H1 (cell line): ENCODE measurements at regions not wholly inside any gene's neighbourhood (a gene's known extent, or its start where the extent isn't known, plus 50 kb on each side); places are given as distances from the start of the nearest gene placed in this dataset.

Source experiments
- FOSL1 ChIP-seq: IDR thresholded peaks from 2 replicates; pipeline ENCODE4 v1.6.1; 2011; ENCODE audit warnings: mild to moderate bottlenecking, low read depth, low read length, moderate library complexity; ENCODE audit not compliant: insufficient read depth
- KDM1A ChIP-seq: fragments of 200-600, 300-600 bp; sonication (generic); IDR thresholded peaks from 2 replicates; pipeline ENCODE4 v1.7.1; 2016; ENCODE audit warnings: mild to moderate bottlenecking, low read length, borderline replicate concordance
- SAP30 ChIP-seq: fragments of 300-600 bp; sonication (generic); IDR thresholded peaks from 2 replicates; pipeline ENCODE4 v1.7.1; 2012; ENCODE audit warnings: low read length, moderate library complexity, mild to moderate bottlenecking, inconsistent platforms; ENCODE audit not compliant: insufficient read depth, insufficient replicate concordance

DNA sequence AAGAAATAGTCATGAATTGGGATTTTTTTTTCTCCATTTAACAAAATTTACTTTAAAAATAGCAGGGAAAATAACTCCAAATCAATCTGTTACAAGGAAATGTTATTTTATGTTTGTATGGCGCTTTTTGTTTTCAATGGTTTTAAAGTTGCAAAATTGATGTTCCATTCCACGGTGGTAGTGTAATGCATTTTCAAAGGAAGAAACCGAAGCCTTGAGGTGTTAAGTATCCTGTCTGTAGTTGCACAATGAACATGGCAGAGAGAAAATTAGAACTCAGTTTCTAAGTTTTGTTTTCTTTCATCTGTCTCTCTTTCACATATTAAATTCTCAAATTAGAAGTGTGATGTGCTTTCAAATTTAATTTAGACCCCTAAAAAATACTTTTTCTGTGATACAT, 841.8 kb downstream of the USP25 start (continued):
- TF ChIP-seq SAP30 (no peak), FOSL1 (no peak), KDM1A (no peak)
